Hindlimb muscle (tissue), 1 donor: ENCODE measurements at regions not wholly inside any gene's neighbourhood (a gene's known extent, or its start where the extent isn't known, plus 50 kb on each side); places are given as distances from the start of the nearest gene placed in this dataset.

ENCODE experiments used
- DNase-seq: peaks from one replicate; pipeline ENCODE4 v3.0.0-alpha.2; 2013

DNA sequence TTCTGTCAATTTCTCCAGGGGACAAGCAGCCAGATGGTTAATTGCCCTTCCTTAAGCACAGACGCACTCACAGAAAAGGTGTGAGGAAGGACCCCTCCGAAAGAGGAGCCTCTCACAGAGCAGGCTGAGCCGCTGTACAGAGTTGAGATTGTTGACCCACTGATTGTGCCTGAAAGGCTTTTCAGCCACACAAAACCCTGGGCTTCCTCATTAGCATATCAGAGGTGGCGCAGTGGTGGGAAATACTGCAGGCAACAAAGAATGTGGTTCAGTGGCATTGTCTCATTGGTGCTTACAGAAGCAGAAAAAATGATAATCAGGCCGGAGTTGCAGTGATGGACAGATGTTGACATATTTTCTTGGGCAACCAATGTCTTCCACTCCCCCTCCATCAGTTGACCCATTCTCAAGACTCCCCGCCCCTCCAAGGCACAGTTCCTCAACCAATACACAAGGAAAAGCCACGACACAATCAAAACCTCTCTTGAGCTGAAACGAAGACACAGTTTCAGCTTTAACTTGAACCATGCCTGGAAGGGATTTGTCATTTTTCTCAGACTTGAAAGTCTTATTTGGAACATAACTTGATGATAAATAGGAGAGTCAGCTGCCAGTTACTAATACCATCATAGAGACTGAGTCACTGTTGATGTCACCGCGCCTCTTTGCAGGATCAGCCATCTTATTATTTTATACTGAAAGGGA lies 53.1 kb downstream of the ATXN3L start:
- DNase-seq = no peak

DNA sequence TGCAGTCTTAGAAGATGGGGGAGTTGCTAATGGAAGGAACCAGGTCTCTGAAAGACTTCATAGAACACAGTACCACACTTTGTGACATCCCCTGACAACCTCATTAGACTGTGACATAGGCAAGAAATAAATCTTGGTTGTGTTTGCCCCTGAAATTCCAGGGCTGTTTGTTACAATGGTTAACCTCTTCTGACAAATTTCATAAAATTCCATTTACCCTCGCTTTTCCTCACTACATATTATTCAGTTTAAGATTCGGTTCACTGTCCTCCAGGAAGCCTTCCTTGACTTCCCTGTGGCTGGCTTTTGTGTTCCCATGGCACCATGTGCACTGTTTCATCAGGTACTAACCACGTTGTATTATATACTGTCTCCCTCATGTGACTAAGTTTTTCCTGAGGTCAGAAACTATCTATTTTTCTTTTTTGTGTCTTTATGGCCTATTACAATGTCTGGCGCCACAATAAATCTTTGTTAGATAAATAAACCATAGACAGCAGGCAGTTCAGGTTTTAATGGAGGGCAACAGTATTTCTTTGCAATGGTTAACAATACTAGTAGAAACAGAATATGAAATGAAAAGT lies 54.2 kb downstream of the ATXN3L start:
- no peak for DNase-seq

DNA sequence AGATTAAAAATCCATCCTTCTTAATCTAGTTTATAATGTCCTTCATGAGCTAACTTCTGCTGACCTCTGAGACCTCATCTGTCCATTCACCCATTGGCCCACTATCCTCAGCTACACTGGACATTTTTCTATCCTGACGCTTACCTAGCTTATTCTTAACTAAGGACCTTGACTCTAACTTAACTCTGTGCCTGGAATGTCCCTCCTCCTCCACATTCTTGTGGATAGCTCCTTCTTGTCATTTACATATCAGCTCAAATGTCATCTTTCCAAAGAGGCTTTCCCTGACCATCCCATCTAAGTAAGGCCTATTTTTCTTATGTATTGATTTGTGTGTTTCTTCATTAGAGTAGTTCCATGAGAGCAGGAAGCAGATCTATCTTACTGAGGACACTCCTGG lies 54.7 kb downstream of the ATXN3L start:
- DNase-seq = no peak

DNA sequence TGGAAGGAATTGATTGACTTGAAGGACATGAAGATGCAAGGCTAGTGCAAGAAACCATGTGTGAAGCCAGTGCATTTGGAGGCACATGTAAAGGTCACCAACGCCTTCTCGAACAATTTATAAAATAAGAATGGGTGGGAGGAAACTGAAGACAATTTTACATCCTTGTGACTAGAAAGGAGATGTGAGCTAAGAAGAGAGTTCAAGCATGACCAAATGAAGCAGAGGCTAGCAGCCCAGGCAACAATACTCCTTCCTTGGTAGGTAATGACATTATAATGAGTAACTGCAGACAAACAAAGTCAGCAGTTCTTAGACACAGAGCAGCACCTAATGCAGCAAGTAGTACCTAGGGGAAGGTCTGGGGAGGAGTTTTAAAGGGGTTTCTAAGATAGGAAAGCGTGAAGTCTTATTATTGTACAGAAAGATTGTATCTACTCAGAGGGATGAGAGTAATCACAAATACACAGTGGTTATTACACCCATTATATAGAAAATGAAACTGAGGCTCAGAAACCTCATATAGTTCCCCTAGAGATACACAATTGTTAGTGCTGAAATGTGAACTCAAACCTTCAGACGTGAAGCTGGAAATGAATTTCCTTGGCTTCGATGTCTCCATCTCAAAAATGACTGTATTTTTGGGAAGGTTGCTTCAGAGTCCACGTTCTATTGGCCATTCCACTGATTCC lies 56.1 kb downstream of the ATXN3L start:
- no peak for DNase-seq

DNA sequence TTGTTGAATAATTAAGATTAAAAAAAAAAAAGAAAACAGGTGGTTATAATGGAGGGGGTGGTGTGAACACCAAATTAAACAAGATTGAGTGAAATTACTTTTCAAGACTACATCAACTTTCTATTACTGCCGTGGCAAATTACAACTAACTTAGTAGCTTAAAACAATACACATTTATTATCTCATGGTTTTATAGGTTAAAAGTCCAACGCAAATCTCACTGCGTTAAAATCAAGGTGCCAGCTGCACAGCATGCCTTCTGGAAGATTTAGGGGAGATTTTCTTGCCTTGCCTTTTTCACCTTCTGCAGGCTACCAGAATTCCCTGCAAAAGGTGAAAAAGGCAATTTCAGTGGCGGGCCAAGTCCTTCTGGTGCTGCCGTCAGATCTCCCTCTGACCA lies 58.5 kb downstream of the ATXN3L start:
- no peak for DNase-seq

DNA sequence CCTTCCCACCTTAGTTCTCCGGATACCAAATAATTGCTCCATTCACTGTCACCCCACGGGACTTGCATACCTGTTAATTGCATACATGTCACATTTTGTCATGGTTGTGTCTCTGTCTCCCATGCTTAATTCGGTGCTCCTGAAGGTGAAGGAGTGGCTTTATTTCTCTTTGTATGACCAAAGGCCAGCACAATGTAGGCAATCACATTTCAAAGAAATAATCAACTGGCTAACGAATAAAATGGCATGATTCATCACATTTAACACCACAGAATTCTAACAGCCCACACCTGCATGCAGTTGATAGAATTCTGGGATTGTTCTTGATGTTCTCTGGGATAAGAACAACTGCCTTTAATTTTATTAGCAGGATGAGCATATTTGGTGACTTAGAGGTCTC lies 59.3 kb downstream of the ATXN3L start:
- no peak for DNase-seq

DNA sequence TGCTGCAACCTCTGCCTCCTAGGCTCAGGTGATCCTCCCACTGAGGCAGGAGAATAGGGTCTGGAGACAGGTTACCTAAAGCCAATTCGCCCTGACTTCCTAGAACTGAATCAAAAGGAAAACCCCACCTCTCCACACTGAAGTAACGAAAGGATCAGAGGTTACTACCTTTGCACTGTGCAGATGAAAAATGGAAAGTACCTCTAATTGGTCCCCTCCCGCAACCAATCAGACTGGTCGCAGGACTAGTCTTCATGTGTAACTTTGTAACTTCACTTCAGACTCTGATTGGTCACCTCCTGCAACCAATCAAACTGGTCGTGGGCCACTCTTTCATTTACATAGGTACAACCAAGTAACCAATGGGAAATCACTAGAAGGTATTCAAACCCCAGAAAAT lies 61.1 kb downstream of the ATXN3L start:
- no peak for DNase-seq

DNA sequence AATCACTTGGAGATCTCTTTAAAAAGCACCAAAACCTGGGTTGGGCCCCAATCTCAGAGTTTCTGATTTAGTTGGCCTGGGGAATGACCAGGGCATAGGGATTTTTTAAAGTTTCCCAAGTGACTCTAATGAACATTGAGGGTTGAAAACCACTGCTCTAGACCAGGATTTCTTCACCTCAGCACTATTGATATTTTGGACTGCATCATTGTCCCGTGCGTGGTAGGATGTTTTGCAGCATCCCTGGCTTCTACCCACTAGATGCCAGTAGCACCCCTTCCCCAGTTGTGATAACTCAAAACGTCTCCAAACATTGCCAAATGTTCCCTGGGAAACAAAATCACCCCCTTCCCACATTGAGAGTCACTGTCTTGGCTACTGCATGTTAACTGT lies 61.8 kb downstream of the ATXN3L start:
- DNase-seq = no peak

DNA sequence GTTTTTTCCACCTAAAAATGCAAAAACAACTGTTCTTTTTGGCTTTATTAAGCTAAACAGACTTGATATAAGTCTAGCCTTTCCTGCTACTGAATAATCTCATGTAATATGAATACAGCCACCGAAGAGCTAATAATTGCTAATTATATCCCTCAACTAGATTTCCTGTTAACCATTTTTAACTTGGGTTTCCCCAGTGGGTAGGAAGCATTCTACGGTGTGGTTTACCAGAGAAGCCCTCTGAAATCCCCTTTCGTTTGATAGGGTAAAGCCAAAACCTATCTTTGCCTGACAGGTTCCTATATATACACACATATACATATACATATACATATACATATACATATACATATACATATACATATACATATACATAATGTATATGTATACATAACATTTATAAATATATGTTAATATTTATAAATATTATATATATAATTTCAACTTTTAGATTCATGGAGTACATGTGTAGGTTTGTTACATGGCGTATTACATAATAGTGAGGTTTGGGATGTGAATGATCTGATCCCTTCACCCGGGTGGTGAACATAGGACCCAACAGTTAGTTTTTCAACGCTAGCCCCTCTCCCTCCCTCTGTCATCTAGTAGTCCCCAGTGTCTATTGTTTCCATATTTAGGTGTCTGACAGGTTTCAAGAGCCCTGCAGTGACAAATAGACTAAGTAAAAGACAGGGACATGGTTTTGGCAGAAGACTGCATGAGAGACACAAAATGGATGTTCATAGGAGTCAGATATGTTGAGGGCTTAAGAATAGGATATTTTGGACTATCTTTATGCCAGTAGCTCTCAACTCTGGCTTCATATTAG lies 62.4 kb downstream of the ATXN3L start:
- no peak for DNase-seq

DNA sequence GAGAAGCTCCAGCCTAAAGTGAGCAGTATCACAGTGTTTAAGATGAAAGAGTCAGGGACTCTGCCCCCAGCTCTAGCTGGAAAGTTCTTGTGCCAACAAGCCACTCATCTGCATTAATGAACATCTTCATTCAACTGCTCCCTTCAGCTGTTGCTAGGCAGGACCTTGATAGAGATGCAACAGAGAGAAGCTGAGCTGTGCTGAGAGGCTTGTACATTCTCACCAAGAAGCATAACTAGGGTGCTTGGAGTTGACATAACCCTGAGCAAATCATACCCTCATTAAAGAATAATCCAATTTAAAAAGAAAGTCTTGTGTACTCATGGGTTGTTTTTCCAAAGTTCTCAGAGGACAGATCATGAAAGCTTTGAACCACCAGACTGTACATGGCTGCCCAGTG lies 63.2 kb downstream of the ATXN3L start:
- DNase-seq = no peak

DNA sequence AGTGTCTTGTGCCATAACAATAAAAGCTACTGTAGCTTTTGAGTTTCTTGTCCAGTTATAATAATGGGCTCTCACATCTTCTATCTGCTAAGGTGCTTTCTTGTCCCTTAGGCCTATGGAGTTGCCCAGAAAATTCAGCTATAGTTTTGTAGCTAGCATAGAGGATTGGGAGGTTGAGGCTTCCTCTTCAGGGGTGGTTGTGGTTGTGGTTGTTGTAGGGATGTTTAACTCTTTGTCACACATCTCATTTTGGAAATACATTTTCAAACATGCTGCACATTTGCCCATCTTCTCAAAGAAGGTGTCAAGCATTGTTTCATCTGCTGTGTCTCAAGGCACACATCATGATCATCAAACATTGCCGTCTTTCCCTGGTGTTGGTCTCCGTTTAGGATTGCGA lies 65.0 kb downstream of the ATXN3L start:
- no peak for DNase-seq

DNA sequence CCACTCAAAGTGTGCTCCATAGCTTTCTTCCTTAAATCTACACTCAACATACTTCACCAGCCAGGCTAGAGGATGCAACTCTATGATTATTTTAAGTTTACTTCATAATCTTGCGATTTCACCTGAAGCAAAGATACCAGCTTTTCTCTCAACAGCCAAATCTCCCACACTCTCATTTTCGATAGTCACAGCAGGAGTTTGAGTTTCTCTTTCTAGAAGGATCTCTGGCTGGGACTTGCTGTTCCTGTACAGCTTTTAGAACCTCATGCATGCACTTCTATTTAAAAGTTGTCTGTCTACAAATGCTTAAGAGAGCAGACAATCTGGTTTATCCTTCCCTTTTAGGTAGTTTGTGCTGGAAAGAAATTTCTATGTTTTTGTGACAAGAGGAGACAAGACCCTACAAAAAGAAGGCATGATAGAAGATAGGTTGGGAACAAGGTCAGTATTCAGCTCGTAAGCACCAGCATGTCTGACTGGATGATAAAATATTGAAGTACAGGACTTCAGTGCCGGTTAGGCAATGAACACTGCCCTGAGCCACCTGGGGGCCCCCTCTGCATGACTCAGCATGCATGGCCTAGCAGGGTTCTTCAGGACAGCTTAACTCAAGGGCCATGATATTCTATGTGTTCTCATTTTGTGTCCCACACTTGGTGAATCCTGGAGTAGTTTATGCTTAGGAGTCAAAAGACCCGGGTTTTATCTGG lies 65.6 kb downstream of the ATXN3L start:
- DNase-seq = no peak

DNA sequence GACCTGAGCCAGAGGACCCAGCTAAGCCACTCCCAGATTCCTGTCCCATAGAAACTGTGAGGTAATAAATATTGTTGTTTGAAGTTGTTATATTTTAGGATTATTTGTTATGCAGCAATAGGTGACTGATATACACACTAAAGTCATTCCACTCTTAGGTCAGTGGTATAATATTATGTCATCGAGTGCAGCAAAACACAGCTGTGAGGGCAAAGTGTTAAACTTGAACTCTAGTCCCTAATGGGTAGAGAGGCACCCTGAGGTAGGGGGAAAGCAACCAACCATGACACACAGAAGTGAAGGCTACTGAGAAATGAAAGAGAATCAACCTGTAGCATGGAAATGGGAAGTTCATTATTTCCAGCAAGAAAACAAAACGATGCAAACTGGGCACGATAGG lies 66.6 kb downstream of the ATXN3L start:
- no peak for DNase-seq

DNA sequence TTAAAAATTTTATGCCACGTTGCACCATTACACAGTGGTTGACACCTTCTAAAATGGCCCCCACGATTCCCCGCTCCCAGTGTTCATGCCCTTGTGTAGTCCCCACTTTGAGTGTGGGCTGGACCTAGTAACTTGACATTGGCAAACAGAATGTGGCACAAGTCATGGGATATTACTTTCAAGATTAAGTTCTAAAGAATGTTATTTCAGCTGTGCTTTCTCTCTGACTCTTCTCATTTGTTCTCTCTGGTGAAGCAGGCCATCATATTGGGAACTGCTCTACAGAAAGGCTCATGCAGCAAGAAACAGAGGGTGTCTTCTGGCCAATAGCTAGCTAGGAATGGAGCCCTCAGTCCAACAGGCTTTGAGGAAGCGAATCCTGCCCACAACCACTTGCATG lies 67.1 kb downstream of the ATXN3L start:
- DNase-seq = no peak

DNA sequence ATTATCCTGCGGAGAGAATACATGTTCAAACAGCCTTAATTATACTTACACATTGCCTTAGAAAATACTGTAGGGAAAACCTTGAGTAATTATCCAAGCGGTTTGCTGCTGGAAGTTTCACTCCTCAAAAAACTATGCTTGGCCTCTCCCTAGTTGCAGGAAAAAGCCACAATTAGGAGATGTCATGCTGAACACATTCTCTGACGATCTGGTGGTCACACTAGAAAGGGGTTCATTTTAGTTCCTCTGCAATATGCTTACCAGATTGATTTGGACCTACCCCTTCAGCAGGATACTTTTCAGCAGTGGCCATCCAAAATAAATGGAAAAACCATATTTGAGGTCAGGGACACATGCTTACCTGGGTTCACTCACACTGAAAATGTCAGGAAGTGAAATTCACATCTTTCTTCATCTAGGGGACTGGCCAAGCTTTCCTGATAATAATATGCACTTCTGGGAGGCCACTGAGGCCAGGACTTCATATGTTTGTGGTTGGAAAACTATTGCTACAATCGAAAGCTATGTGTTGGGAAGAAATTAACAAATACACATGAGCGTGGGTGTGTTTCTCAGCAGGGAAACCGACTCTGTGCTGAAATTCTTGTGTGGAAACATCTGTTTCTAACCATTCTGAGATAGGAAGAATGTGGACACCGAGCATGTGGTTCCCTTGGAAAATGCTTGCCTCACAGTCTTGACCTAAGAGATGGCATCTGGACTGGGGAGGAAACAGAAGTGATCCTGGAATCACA lies 68.8 kb downstream of the ATXN3L start:
- DNase-seq = peak; percentile 19

DNA sequence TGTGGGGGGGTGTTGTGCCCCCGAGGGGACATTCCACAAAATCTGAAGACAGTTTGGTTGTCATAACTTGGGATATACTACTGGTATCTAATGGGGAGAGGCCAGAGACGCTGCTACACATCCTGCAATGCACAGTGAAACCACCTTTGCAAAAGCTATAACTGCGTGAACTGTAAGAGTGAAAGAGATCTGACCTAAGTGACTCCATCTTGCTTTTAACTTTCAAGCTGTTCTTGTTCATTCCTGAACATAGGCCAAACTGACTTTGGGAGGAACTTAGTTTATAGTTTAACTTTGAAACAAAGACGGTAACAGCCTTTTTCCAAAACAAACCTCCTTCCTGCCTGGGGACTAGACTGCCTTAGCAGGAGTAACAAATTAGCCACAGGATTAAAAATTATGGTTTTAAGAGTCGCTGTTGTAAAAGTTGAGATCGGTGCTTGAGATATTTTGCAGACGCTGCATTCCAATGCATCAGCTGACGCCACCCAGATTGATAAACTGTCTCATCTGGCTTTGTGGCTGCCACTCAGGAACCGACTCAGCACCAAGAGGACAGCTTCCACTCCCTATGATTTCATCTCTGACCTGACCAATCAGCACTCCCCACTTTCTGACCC lies 70.9 kb downstream of the ATXN3L start:
- no peak for DNase-seq

DNA sequence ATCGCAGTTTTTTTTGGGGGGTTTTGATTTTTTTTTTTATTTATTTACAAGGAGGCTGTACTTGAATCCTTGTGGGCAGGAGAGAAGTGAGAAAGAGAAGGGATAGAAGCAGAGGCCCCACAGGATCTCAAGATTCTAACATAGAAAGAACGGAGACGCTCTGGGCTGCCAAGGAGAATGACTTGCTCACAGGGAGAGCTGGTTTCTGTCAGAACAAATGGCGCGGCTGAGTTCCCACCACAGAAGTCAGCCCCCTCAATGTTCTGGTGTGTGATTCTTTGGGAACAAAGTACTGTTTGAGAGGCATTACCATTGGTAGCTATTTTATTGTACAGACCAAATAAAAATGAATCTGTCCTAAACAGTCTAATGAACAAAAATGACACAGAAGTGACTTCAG lies 80.6 kb downstream of the ATXN3L start:
- DNase-seq = no peak

DNA sequence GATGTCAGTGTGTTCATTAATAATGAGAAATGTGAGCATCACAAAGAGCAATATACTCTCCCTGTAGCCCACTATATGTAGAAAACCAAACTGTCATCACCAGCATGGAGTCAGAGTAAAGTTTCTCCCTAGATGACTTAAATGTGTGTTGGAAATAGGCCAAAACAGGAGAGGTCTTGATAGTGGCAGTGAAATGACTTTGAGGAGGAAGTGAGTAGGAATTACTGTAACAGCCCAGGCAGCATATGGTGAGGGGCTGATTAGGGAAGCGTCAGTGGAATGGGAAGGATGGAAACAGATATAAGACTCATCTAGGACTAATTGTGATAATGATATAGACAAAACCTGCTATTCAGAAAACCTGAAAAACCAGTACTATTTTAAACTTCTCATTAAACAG lies 83.9 kb downstream of the ATXN3L start:
- DNase-seq = no peak

DNA sequence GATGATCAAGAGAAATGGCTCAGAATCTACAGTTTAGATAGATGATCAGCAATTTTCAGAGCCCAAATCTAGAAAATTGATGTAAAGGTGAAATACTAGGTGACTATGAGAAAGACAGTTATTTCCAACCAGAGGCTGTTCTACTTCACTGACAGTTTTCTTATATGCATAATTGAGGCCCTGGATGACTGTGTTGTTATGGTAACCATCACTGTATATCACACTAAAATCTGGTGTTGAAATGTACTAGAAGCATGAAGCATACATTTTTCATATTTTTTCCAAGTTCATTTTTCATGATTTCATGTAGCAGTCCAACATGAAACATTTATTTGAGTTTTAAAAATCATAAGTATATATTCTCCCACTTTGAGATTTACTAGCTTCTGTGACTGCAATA lies 87.4 kb downstream of the ATXN3L start:
- DNase-seq = no peak

DNA sequence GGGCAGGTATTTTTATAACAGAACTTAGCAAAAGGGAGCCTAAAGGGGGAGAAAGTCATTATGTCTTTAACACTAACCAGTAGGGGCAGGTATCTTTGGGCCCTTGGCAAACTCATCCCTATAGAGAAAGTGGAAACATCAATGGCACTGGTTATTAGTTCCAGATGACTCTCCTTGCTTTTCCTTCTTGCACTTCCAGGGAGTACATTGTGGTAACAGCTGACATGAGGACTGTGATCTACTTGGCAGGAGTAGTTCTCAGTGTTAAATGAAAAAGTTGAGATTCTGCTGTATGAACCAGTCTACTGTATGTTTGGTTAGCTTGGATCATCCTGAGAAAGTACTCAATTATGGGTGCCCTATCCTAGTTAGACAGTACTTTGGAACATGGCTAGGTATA lies 93.6 kb downstream of the ATXN3L start:
- no peak for DNase-seq

DNA sequence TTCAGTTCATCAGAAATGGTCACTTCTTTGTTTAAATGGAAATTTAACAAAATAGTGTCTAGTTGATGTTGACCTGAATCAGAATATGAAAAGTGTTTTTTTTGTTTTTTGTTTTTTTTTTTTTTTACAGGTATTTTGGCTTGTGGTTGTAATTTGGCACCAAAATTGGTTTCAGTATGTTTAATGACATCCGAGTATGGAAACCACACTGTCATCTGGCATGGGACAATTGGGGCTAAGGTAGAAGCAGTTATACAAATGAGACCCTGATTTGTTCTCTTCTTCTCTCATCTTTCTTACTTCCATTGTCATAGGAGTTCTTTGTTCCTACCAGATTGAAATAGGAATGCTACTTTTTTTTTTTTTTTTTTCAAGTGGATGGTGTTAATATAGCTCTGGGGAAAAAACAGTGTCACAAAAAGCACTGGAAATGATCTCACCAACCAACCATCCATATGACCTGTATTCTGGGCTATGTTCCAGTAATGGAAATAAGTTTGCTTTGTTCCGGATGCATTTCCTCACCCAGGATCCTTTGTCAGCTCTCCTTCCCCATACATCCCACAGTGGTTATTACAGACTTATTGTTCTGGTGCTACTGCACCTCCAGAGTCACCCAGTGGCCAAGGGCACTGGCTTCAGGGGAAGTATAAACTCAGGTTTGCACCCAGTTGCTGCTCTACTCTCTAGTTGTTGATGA lies 95.8 kb downstream of the ATXN3L start:
- DNase-seq = peak; percentile 30
